Pancreas (tissue), 10 donors: ENCODE measurements at regions not wholly inside any gene's neighbourhood (a gene's known extent, or its start where the extent isn't known, plus 50 kb on each side); places are given as distances from the start of the nearest gene placed in this dataset.

ENCODE experiments used
- ATAC-seq, 4 donors: fragments of 200-7000 bp; cut with Tn5 transposase; one replicate each; pipeline versions ENCODE4 v1.8.0 to v1.9.1; 2020; ENCODE audit warnings: mild to moderate bottlenecking in 4 of 4, moderate library complexity in 4 of 4
- DNase-seq, 6 donors: peaks; one replicate each; pipeline ENCODE4 v3.0.0-alpha.2; 2020
- FAIRE-seq: peaks from 2 replicates; lab custom pipeline; 2012; peaks lifted over from hg19 to GRCh38; lab: Jason Lieb, UNC
- H3K27ac ChIP-seq, 4 donors: fragments of 200-600 bp; sonication (generic); 1 replicate in 3 of 4; 2 replicates in 1 of 4; pipeline versions ENCODE4 v1.5.0 to v1.8.0; 2020
- H3K27me3 ChIP-seq, 4 donors: fragments of 200-600 bp; one replicate each; pipeline ENCODE4 v1.8.0; 2021
- H3K36me3 ChIP-seq, 3 donors: fragments of 200-600 bp; sonication (generic) in 1 of 3; one replicate each; pipeline versions ENCODE4 v1.5.0 to v1.8.0; 2020 to 2021
- H3K4me1 ChIP-seq, 3 donors: fragments of 200-600 bp; one replicate each; pipeline ENCODE4 v1.8.0; 2021
- H3K4me3 ChIP-seq, 4 donors: fragments of 200-600 bp; sonication (generic) in 2 of 4; one replicate each; pipeline versions ENCODE4 v1.5.0 to v1.8.0; 2020 to 2021
- H3K9me3 ChIP-seq, 4 donors: fragments of 200-600 bp; one replicate each; pipeline ENCODE4 v1.8.0; 2021
- WGBS, 2 donors: extraction: QIAGEN DNeasy Blood & Tissue Kit; methylation state at CpG; one replicate each; pipeline ENCODE4 v1.1.7; 2013; 5-methylcytosine and 5-hydroxymethylcytosine counted together
- intact Hi-C, 3 donors: fragments of 100-400 bp; cut with DNase I; formaldehyde crosslinking; loops; one replicate each; pipeline versions ENCODE4 v1.11.1 to v1.14.2; 2022
- TF ChIP-seq, protein P1 (sequence below), 4 donors: fragments of 200-600 bp; sonication (generic) in 3 of 4; IDR thresholded peaks; one replicate each; pipeline versions ENCODE4 v1.5.0 to v1.8.0; 2021; ENCODE audit warnings: antibody characterized with exemption in 4 of 4
- donor health status: healthy with polysubstance abuse.
- donor health status: DM: no; HTN: no; CAD: no; lungs with moderate emphysema.
- donor health status: DM: no; HTN: no; CAD: no.
- donor health status: control.
- donor health status: control.
- donor health status: Bipolar disorder and iron deficiency.
- donor health status: DM: yes; HTN: yes; CAD: no.
- donor health status: DM: no; HTN: no; CAD: no.
- donor health status: DM: no; HTN: no; CAD: no.
- donor health status: DM: yes; HTN: yes; CAD: no.

DNA sequence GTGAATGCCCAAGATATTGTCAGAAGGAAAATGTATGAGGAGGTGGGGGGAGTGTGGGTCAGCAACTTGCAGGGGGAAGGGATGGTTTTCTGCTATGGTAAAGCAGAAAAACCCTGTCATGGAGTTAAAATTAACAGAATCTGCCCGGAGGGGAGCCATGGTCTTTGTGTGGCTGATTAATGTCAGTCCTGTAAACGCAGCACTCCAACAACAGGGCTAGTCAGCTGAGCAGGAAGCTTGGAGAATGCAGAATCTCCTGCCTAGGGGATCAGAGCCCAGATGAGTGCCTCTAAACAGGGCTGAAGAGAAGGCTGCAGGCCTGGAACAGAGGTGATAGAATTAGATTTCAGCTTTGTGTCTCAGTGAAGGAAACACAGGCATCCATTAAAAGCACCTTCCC lies 140.9 kb upstream of the MTNR1B start:
- Histone ChIP-seq H3K27me3 (no peaks in the 10 kb centered on the region), H3K36me3 (no peaks in the 10 kb centered on the region), H3K27ac (no peak overlapping the region), H3K4me1 (no peaks in the 10 kb centered on the region), H3K9me3 (no peaks in the 10 kb centered on the region), H3K4me3 (no peak overlapping the region)
- intact Hi-C loops: no loop called here
- 10 to 21% methylated on average over 2 of the region's 2 CpGs for WGBS, 2 donors
- FAIRE-seq: no peak
- no peak for DNase-seq
- no peak for ATAC-seq
- TF ChIP-seq, protein P1, sequence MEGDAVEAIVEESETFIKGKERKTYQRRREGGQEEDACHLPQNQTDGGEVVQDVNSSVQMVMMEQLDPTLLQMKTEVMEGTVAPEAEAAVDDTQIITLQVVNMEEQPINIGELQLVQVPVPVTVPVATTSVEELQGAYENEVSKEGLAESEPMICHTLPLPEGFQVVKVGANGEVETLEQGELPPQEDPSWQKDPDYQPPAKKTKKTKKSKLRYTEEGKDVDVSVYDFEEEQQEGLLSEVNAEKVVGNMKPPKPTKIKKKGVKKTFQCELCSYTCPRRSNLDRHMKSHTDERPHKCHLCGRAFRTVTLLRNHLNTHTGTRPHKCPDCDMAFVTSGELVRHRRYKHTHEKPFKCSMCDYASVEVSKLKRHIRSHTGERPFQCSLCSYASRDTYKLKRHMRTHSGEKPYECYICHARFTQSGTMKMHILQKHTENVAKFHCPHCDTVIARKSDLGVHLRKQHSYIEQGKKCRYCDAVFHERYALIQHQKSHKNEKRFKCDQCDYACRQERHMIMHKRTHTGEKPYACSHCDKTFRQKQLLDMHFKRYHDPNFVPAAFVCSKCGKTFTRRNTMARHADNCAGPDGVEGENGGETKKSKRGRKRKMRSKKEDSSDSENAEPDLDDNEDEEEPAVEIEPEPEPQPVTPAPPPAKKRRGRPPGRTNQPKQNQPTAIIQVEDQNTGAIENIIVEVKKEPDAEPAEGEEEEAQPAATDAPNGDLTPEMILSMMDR (IDR thresholded peaks at IDR 0.05): no peak

GRCh38 chr11:92829121-92829520 lies 140.3 kb upstream of the MTNR1B start:
- no peak for FAIRE-seq
- Histone ChIP-seq H3K27me3 (no peaks in the 10 kb centered on the region), H3K9me3 (no peaks in the 10 kb centered on the region), H3K36me3 (no peaks in the 10 kb centered on the region), H3K4me3 (no peak overlapping the region), H3K4me1 (no peaks in the 10 kb centered on the region), H3K27ac (no peak overlapping the region)
- intact Hi-C loops: no loop called here
- DNase-seq: no peak
- TF ChIP-seq, protein P1 (IDR thresholded peaks at IDR 0.05): no peak
- no peak for ATAC-seq
- 77 to 79% methylated on average over 3 of the region's 3 CpGs for WGBS, 2 donors

GRCh38 chr11:92829671-92830070 lies 139.8 kb upstream of the MTNR1B start:
- Histone ChIP-seq H3K9me3 (no peaks in the 10 kb centered on the region), H3K27me3 (no peaks in the 10 kb centered on the region), H3K27ac (no peak overlapping the region), H3K36me3 (no peaks in the 10 kb centered on the region), H3K4me1 (no peaks in the 10 kb centered on the region), H3K4me3 (no peak overlapping the region)
- ATAC-seq: no peak
- intact Hi-C loops: no loop called here
- TF ChIP-seq, protein P1 (IDR thresholded peaks at IDR 0.05): no peak
- no peak for FAIRE-seq
- DNase-seq: no peak

DNA sequence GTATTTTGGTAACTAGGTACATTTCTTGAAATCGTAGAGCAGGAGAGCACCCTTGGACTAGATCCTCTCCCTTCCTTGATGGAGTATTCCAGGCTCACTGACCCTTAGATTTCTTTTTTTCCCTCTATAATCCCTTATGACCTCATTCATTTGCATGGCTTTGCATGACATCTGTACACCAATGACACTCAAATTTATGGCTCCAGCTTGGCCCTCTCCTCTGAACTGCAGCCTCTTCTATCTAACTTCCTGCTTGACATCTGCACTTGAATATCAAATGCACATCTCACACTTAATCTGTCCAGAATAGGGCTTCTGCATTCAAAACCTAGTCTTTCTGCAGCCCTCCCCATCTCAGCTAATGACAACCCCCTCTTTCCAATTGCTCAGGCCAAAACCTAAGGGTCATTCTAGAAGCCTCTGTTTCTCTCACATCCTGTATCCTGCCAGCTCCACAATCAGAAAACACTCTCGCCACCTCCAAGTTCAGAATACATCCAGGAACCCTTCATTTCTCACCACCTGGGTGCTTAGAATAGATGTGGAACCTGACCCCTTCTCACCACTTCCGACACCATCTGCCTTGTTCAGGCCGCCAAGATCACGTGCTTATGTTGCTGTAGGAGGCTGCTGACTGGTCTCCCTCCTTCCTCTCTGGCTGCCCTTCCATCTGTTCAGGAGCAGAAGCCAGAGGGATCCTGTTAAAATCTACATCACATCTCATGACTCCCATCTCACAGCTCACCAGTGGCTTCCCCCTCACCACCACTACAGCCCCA lies 138.9 kb upstream of the MTNR1B start:
- Histone ChIP-seq H3K9me3 (no peaks in the 10 kb centered on the region), H3K36me3 (no peaks in the 10 kb centered on the region), H3K4me3 (no peak overlapping the region), H3K27ac (no peak overlapping the region), H3K4me1 (no peaks in the 10 kb centered on the region), H3K27me3 (no peaks in the 10 kb centered on the region)
- WGBS, 2 donors: 65 to 70% methylated on average over 5 of the region's 5 CpGs
- intact Hi-C loops: no loop called here
- TF ChIP-seq, protein P1 (IDR thresholded peaks at IDR 0.05): no peak
- ATAC-seq (no peak), DNase-seq (no peak), FAIRE-seq (no peak)

DNA sequence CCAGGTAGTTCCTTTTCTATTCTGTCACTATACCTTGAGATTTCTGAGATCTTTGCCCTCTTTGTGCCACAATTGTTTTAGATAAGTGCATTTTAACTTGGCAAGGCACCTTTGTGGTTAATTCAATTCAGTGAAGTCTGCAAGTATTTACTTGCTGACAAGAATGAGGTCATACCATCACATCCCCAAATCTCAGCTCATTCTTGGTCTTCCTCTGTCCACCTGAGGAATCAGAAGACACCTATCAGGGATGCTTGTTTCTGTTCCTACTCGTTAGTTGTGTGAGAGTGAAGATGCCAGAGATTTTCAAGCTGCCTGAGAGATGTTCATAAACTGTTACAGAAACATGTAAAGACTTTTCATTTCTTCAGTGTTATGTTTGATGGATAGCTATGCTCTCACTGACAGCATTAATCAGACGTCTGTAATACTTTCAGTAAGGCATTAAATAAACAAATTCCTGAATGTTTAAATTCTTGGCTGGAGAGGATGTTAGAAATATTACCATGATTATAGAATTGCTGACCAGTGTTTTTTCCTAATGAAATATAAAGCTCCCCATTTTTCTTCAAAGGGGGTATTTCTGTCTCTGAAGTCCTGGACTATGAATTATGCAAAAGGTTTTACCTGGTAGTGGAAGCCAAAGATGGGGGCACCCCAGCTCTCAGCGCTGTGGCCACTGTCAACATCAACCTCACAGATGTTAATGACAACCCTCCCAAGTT lies 135.0 kb upstream of the MTNR1B start:
- DNase-seq (no peak), ATAC-seq (no peak), FAIRE-seq (no peak)
- Histone ChIP-seq H3K27ac (no peak overlapping the region), H3K4me3 (no peak overlapping the region), H3K9me3 (no peaks in the 10 kb centered on the region), H3K36me3 (no peaks in the 10 kb centered on the region), H3K27me3 (no peaks in the 10 kb centered on the region), H3K4me1 (no peaks in the 10 kb centered on the region)
- intact Hi-C loops: no loop called here
- TF ChIP-seq, protein P1 (IDR thresholded peaks at IDR 0.05): no peak
- 36 to 43% methylated on average over 3 of the region's 3 CpGs for WGBS, 2 donors
